HEK293 (cell line): ENCODE measurements at regions not wholly inside any gene's neighbourhood (a gene's known extent, or its start where the extent isn't known, plus 50 kb on each side); places are given as distances from the start of the nearest gene placed in this dataset.

Experiments used
- ATF2 ChIP-seq: fragments of 450-650 bp; formaldehyde crosslinking; IDR thresholded peaks from 2 replicates; pipeline ENCODE4 v1.5.1; 2016; ENCODE audit warnings: missing biosample characterization, missing genetic modification characterization, low read depth
- CTCF ChIP-seq: fragments of 450-650 bp; formaldehyde crosslinking; IDR thresholded peaks from 2 replicates; pipeline ENCODE4 v1.5.1; 2016; ENCODE audit warnings: missing biosample characterization, missing genetic modification characterization
- GLI4 ChIP-seq: fragments of 450-650 bp; formaldehyde crosslinking; IDR thresholded peaks from 2 replicates; pipeline ENCODE4 v1.5.1; 2016; ENCODE audit warnings: missing biosample characterization, missing genetic modification characterization
- HOXA7 ChIP-seq: sonication (generic); formaldehyde crosslinking; IDR thresholded peaks from 2 replicates; pipeline ENCODE4 v1.8.1; 2022; ENCODE audit warnings: missing genetic modification reagents, borderline replicate concordance
- ZNF23 ChIP-seq: fragments of 450-650 bp; formaldehyde crosslinking; IDR thresholded peaks from 2 replicates; pipeline ENCODE4 v1.5.1; 2016; ENCODE audit warnings: missing biosample characterization, missing genetic modification characterization, borderline replicate concordance
- ZNF24 ChIP-seq: fragments of 450-650 bp; formaldehyde crosslinking; IDR thresholded peaks from 2 replicates; pipeline ENCODE4 v1.5.1; 2016; ENCODE audit warnings: missing biosample characterization, missing genetic modification characterization
- ZNF324 ChIP-seq: fragments of 450-650 bp; formaldehyde crosslinking; IDR thresholded peaks from 2 replicates; pipeline ENCODE4 v1.5.1; 2016; ENCODE audit warnings: missing biosample characterization, missing genetic modification characterization
- ZNF777 ChIP-seq: fragments of 450-650 bp; formaldehyde crosslinking; IDR thresholded peaks from 2 replicates; pipeline ENCODE4 v1.5.1; 2017; ENCODE audit warnings: missing biosample characterization, missing genetic modification characterization, borderline replicate concordance

- TF ChIP-seq ZNF24 (tag by site-specific recombination) = no peak
- TF ChIP-seq ATF2 (tag by site-specific recombination) = no peak
- TF ChIP-seq CTCF (tag by site-specific recombination) = no peak
- no peak for TF ChIP-seq HOXA7
- no peak for TF ChIP-seq GLI4 (tag by site-specific recombination)
- no peak for TF ChIP-seq ZNF324 (tag by site-specific recombination)
- no peak for TF ChIP-seq ZNF777 (tag by site-specific recombination)
- TF ChIP-seq ZNF23 = no peak
Observed at GRCh38 chr2:3113769-3114168, 263.8 kb downstream of the EIPR1 start.
